ENCODE measurements at regions not wholly inside any gene's neighbourhood (a gene's known extent, or its start where the extent isn't known, plus 50 kb on each side); places are given as distances from the start of the nearest gene placed in this dataset.

- no peaks in the 10 kb centered on the region for H3K9me3 ChIP-seq (ENCODE audit: low read length)
- no peaks in the 10 kb centered on the region for H3K4me1 ChIP-seq (ENCODE audit: insufficient read depth, low read length)
- no peak overlapping the region for H2AFZ ChIP-seq (ENCODE audit: low read depth, low read length)
- no peaks in the 10 kb centered on the region for H3K36me3 ChIP-seq (ENCODE audit: insufficient read depth, low read length)
- no peaks in the 10 kb centered on the region for H3K27me3 ChIP-seq (ENCODE audit: insufficient read depth, low read length)
- no peak overlapping the region for H3K4me3 ChIP-seq (ENCODE audit: low read length)
Measured at GRCh38 chr2:18762667-18763066, 173.3 kb upstream of the NT5C1B start.

- no peak overlapping the region for H2AFZ ChIP-seq (ENCODE audit: low read depth, low read length)
Measured at GRCh38 chr2:18754286-18754685, 164.9 kb upstream of the NT5C1B start.

GRCh38 chr2:18753722-18754121 lies 164.4 kb upstream of the NT5C1B start:
- H3K4me3 ChIP-seq (ENCODE audit: low read length): no peak overlapping the region
- H3K9me3 ChIP-seq (ENCODE audit: low read length): no peaks in the 10 kb centered on the region
- H2AFZ ChIP-seq (ENCODE audit: low read depth, low read length): no peak overlapping the region
- peaks cover 2% of the 10 kb centered on the region for H3K27me3 ChIP-seq (ENCODE audit: insufficient read depth, low read length)
- H3K36me3 ChIP-seq (ENCODE audit: insufficient read depth, low read length): no peaks in the 10 kb centered on the region
- H3K4me1 ChIP-seq (ENCODE audit: insufficient read depth, low read length): no peaks in the 10 kb centered on the region

More at GRCh38 chr2:18754286-18754685, 164.9 kb upstream of the NT5C1B start:
- Histone ChIP-seq H3K4me3 (ENCODE audit: low read length) (no peak overlapping the region), H3K4me1 (ENCODE audit: insufficient read depth, low read length) (no peaks in the 10 kb centered on the region), H3K27me3 (ENCODE audit: insufficient read depth, low read length) (peaks cover 2% of the 10 kb centered on the region), H3K36me3 (ENCODE audit: insufficient read depth, low read length) (no peaks in the 10 kb centered on the region), H3K9me3 (ENCODE audit: low read length) (no peaks in the 10 kb centered on the region)

GRCh38 chr2:18752667-18753422 lies 163.5 kb upstream of the NT5C1B start:
- Histone ChIP-seq H3K4me1 (ENCODE audit: insufficient read depth, low read length) (no peaks in the 10 kb centered on the region), H3K4me3 (ENCODE audit: low read length) (no peak overlapping the region), H2AFZ (ENCODE audit: low read depth, low read length) (no peak overlapping the region), H3K27me3 (ENCODE audit: insufficient read depth, low read length) (peaks cover 2% of the 10 kb centered on the region), H3K36me3 (ENCODE audit: insufficient read depth, low read length) (no peaks in the 10 kb centered on the region), H3K9me3 (ENCODE audit: low read length) (no peaks in the 10 kb centered on the region)

GRCh38 chr2:18752022-18752493 lies 162.7 kb upstream of the NT5C1B start:
- Histone ChIP-seq H3K27me3 (ENCODE audit: insufficient read depth, low read length) (peaks cover 2% of the 10 kb centered on the region), H3K9me3 (ENCODE audit: low read length) (no peaks in the 10 kb centered on the region), H3K4me1 (ENCODE audit: insufficient read depth, low read length) (no peaks in the 10 kb centered on the region), H3K4me3 (ENCODE audit: low read length) (no peak overlapping the region), H3K36me3 (ENCODE audit: insufficient read depth, low read length) (no peaks in the 10 kb centered on the region), H2AFZ (ENCODE audit: low read depth, low read length) (no peak overlapping the region)

- H3K36me3 ChIP-seq (ENCODE audit: insufficient read depth, low read length): no peaks in the 10 kb centered on the region
- H2AFZ ChIP-seq (ENCODE audit: low read depth, low read length): no peak overlapping the region
- H3K4me1 ChIP-seq (ENCODE audit: insufficient read depth, low read length): no peaks in the 10 kb centered on the region
- no peak overlapping the region for H3K4me3 ChIP-seq (ENCODE audit: low read length)
- H3K9me3 ChIP-seq (ENCODE audit: low read length): no peaks in the 10 kb centered on the region
- H3K27me3 ChIP-seq (ENCODE audit: insufficient read depth, low read length): peaks cover 2% of the 10 kb centered on the region
Measured at GRCh38 chr2:18750672-18751554, 161.5 kb upstream of the NT5C1B start.

GRCh38 chr2:18749912-18750526 lies 160.7 kb upstream of the NT5C1B start:
- peaks cover 2% of the 10 kb centered on the region for H3K27me3 ChIP-seq (ENCODE audit: insufficient read depth, low read length)
- H3K9me3 ChIP-seq (ENCODE audit: low read length): no peaks in the 10 kb centered on the region
- H3K4me3 ChIP-seq (ENCODE audit: low read length): no peak overlapping the region
- H2AFZ ChIP-seq (ENCODE audit: low read depth, low read length): no peak overlapping the region
- no peaks in the 10 kb centered on the region for H3K4me1 ChIP-seq (ENCODE audit: insufficient read depth, low read length)
- no peaks in the 10 kb centered on the region for H3K36me3 ChIP-seq (ENCODE audit: insufficient read depth, low read length)

- no peaks in the 10 kb centered on the region for H3K9me3 ChIP-seq (ENCODE audit: low read length)
- H3K4me1 ChIP-seq (ENCODE audit: insufficient read depth, low read length): no peaks in the 10 kb centered on the region
- H3K36me3 ChIP-seq (ENCODE audit: insufficient read depth, low read length): no peaks in the 10 kb centered on the region
- H3K4me3 ChIP-seq (ENCODE audit: low read length): no peak overlapping the region
- H2AFZ ChIP-seq (ENCODE audit: low read depth, low read length): no peak overlapping the region
- no peaks in the 10 kb centered on the region for H3K27me3 ChIP-seq (ENCODE audit: insufficient read depth, low read length)
Measured at GRCh38 chr2:18745431-18746272, 156.3 kb upstream of the NT5C1B start.

- no peaks in the 10 kb centered on the region for H3K36me3 ChIP-seq (ENCODE audit: insufficient read depth, low read length)
- no peaks in the 10 kb centered on the region for H3K27me3 ChIP-seq (ENCODE audit: insufficient read depth, low read length)
- H2AFZ ChIP-seq (ENCODE audit: low read depth, low read length): no peak overlapping the region
- no peaks in the 10 kb centered on the region for H3K4me1 ChIP-seq (ENCODE audit: insufficient read depth, low read length)
- no peaks in the 10 kb centered on the region for H3K9me3 ChIP-seq (ENCODE audit: low read length)
- no peak overlapping the region for H3K4me3 ChIP-seq (ENCODE audit: low read length)
Measured at GRCh38 chr2:18741895-18742732, 152.7 kb upstream of the NT5C1B start.

- no peaks in the 10 kb centered on the region for H3K9me3 ChIP-seq (ENCODE audit: low read length)
- no peak overlapping the region for H2AFZ ChIP-seq (ENCODE audit: low read depth, low read length)
- no peak overlapping the region for H3K4me3 ChIP-seq (ENCODE audit: low read length)
- H3K4me1 ChIP-seq (ENCODE audit: insufficient read depth, low read length): no peaks in the 10 kb centered on the region
- H3K27me3 ChIP-seq (ENCODE audit: insufficient read depth, low read length): no peaks in the 10 kb centered on the region
- no peaks in the 10 kb centered on the region for H3K36me3 ChIP-seq (ENCODE audit: insufficient read depth, low read length)
Measured at GRCh38 chr2:18741191-18741590, 151.8 kb upstream of the NT5C1B start.

- Histone ChIP-seq H2AFZ (ENCODE audit: low read depth, low read length) (no peak overlapping the region), H3K36me3 (ENCODE audit: insufficient read depth, low read length) (no peaks in the 10 kb centered on the region)
Measured at GRCh38 chr2:18740474-18740881, 151.1 kb upstream of the NT5C1B start.

GRCh38 chr2:18731666-18732065 lies 142.3 kb upstream of the NT5C1B start:
- no peaks in the 10 kb centered on the region for H3K36me3 ChIP-seq (ENCODE audit: insufficient read depth, low read length)
- H3K4me3 ChIP-seq (ENCODE audit: low read length): no peak overlapping the region
- H3K27me3 ChIP-seq (ENCODE audit: insufficient read depth, low read length): no peaks in the 10 kb centered on the region
- no peaks in the 10 kb centered on the region for H3K9me3 ChIP-seq (ENCODE audit: low read length)
- no peaks in the 10 kb centered on the region for H3K4me1 ChIP-seq (ENCODE audit: insufficient read depth, low read length)
- no peak overlapping the region for H2AFZ ChIP-seq (ENCODE audit: low read depth, low read length)

More at GRCh38 chr2:18740474-18740881, 151.1 kb upstream of the NT5C1B start:
- H3K4me3 ChIP-seq (ENCODE audit: low read length): no peak overlapping the region
- no peaks in the 10 kb centered on the region for H3K4me1 ChIP-seq (ENCODE audit: insufficient read depth, low read length)
- no peaks in the 10 kb centered on the region for H3K27me3 ChIP-seq (ENCODE audit: insufficient read depth, low read length)
- no peaks in the 10 kb centered on the region for H3K9me3 ChIP-seq (ENCODE audit: low read length)

Data from neuron (in vitro differentiated cells).